Activated B cell treated with CpG ODN at 0.5 μM for 24 hours (primary cell): ENCODE measurements at regions not wholly inside any gene's neighbourhood (a gene's known extent, or its start where the extent isn't known, plus 50 kb on each side); places are given as distances from the start of the nearest gene placed in this dataset.

ENCODE experiments used
- ATAC-seq: fragments of 200-7000 bp; cut with Tn5 transposase; one replicate; pipeline ENCODE4 v1.10.0; 2021; ENCODE audit warnings: low read depth, mild to moderate bottlenecking, moderate library complexity
- CTCF ChIA-PET: fragments of 350-600 bp; sonication (Branson Sonifier 250); formaldehyde crosslinking; loops from one replicate; lab custom pipeline; 2021; ENCODE audit warnings: antibody characterized with exemption; lab: Charles Lee
- POLR2A ChIA-PET: fragments of 350-600 bp; sonication (Branson Sonifier 250); formaldehyde crosslinking; loops from one replicate; lab custom pipeline; 2021; ENCODE audit warnings: antibody characterized with exemption; lab: Charles Lee
- DNase-seq: peaks from one replicate; pipeline ENCODE4 v3.0.0; 2022
- H3K27ac Mint-ChIP-seq: one replicate; pipeline ENCODE4 v1.8.0; 2020; ENCODE audit warnings: mixed read lengths
- H3K27me3 Mint-ChIP-seq: one replicate; pipeline ENCODE4 v1.8.0; 2021; ENCODE audit warnings: mixed read lengths
- H3K36me3 Mint-ChIP-seq: one replicate; pipeline ENCODE4 v1.8.0; 2021; ENCODE audit warnings: low read depth, mixed read lengths
- H3K4me1 Mint-ChIP-seq: one replicate; pipeline ENCODE4 v1.8.0; 2021; ENCODE audit warnings: mixed read lengths
- H3K4me3 Mint-ChIP-seq: one replicate; pipeline ENCODE4 v1.8.0; 2020; ENCODE audit warnings: mild to moderate bottlenecking, mixed read lengths
- H3K9me3 Mint-ChIP-seq: one replicate; pipeline ENCODE4 v1.8.0; 2020; ENCODE audit warnings: mixed read lengths
- intact Hi-C: fragments of 100-400 bp; cut with micrococcal nuclease; formaldehyde crosslinking; loops from one replicate; pipeline ENCODE4 v1.15.1; 2024
- TF ChIP-seq, protein P1 (sequence below): fragments of 200-600 bp; IDR thresholded peaks from one replicate; pipeline ENCODE4 v1.8.0; 2022; ENCODE audit warnings: antibody characterized with exemption, mild to moderate bottlenecking

DNA sequence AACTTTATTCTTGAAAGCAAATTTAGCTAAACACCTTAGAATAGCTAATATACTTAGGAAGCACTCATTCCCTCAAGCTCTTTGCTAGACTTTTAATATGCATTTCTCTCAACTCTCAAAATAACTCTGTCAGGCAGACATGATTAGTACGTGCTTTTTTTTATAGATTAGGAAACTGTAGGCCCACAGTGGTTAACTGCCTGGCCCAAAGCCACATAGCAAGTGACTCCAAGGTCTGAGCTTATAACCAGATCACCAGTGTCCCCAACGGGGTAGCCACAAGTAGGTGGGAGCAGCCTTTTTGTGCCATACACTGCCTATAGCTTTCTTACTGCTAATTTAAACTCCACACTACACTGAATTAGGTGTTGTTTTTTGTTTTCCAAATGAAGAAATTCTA, 576.8 kb downstream of the METTL4 start:
- no peaks in the 10 kb centered on the region for H3K9me3 Mint-ChIP-seq
- CTCF ChIA-PET = no interaction called here
- intact Hi-C loops = no loop called here
- no peak for DNase-seq
- ATAC-seq = no peak
- H3K27ac Mint-ChIP-seq = no peak overlapping the region
- TF ChIP-seq, protein P1, sequence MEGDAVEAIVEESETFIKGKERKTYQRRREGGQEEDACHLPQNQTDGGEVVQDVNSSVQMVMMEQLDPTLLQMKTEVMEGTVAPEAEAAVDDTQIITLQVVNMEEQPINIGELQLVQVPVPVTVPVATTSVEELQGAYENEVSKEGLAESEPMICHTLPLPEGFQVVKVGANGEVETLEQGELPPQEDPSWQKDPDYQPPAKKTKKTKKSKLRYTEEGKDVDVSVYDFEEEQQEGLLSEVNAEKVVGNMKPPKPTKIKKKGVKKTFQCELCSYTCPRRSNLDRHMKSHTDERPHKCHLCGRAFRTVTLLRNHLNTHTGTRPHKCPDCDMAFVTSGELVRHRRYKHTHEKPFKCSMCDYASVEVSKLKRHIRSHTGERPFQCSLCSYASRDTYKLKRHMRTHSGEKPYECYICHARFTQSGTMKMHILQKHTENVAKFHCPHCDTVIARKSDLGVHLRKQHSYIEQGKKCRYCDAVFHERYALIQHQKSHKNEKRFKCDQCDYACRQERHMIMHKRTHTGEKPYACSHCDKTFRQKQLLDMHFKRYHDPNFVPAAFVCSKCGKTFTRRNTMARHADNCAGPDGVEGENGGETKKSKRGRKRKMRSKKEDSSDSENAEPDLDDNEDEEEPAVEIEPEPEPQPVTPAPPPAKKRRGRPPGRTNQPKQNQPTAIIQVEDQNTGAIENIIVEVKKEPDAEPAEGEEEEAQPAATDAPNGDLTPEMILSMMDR = no peak
- H3K4me3 Mint-ChIP-seq = no peak overlapping the region
- H3K27me3 Mint-ChIP-seq = no peaks in the 10 kb centered on the region
- no peaks in the 10 kb centered on the region for H3K4me1 Mint-ChIP-seq
- H3K36me3 Mint-ChIP-seq = no peaks in the 10 kb centered on the region
- POLR2A ChIA-PET = no interaction called here

DNA sequence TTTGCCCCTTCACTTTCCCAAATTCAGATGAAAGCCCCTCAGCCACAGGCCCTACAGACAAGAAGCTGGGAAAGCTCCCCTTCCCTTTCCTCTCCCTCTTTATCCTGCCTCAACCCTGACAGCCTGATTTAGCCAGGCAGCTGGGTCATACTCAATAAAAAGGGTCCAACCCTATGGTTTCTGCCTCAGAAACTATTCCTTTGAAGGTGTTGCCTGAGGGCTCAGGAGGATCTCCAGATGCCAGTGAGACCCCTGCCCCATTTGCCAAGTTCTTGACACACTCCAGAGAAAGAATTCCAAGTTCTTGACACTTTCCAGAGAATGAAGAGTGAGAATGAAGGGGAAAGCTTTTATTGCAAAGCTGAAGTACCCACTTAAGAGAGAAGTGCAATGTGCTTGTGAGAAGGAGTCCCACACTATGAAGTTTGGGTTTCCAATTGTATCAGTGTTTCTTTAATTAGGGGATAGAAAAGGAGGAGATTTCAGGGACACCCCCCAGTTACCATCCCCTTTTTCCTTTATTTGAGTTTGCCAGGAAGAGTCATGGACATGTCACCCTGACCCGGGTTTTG, 576.2 kb downstream of the METTL4 start:
- Mint-ChIP-seq H3K27me3 (no peaks in the 10 kb centered on the region), H3K4me3 (no peak overlapping the region), H3K4me1 (no peaks in the 10 kb centered on the region), H3K36me3 (no peaks in the 10 kb centered on the region), H3K27ac (no peak overlapping the region), H3K9me3 (no peaks in the 10 kb centered on the region)
- TF ChIP-seq, protein P1 = no peak
- POLR2A ChIA-PET = no interaction called here
- no peak for DNase-seq
- ATAC-seq = no peak
- intact Hi-C loops = no loop called here
- CTCF ChIA-PET = no interaction called here

DNA sequence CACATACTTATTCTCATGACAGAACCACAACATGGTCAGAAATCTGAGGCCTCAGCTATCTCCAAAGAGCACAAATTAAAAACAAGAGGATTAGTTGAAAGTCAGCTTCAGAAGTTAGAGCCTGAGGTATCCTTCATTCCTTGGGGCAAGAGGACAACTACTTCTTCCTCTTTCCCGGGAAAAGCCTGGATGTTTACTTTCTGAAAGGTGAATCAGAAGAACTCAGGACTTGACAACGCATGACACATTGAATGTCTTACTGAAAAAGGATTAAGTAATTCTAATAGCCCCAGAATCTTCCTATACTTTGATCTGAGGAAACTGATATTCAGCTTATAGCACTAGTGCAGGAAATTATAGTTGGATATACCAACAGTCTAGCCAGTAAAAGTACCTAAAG, 573.2 kb downstream of the METTL4 start:
- CTCF ChIA-PET = no interaction called here

DNA sequence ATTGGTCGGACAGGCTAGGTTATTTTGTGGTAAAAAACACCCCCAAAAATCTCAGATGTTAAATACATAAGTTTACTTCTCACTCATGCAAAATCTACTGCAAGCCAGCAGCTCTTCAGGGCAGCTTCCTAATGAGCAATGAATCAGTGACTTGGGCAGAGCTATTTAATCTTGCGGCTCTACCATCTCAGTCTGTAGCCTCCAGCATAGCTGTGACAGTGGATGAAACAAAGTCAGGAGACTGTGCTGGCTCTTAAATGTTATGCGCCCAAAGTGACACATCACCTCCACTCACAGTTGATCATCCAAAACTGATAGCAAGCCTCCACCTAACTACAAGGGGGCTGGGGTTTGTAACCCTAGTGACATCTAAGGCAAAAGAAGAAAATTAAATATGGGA, 571.9 kb downstream of the METTL4 start:
- CTCF ChIA-PET = no interaction called here

More for the DNA sequence above, 573.2 kb downstream of the METTL4 start:
- no peaks in the 10 kb centered on the region for H3K9me3 Mint-ChIP-seq
- POLR2A ChIA-PET = no interaction called here
- intact Hi-C loops = no loop called here
- no peaks in the 10 kb centered on the region for H3K36me3 Mint-ChIP-seq
- DNase-seq (no peak), ATAC-seq (no peak)
- H3K27me3 Mint-ChIP-seq = no peaks in the 10 kb centered on the region
- H3K4me3 Mint-ChIP-seq = no peak overlapping the region
- no peak overlapping the region for H3K27ac Mint-ChIP-seq
- H3K4me1 Mint-ChIP-seq = no peaks in the 10 kb centered on the region
- TF ChIP-seq, protein P1 = no peak

DNA sequence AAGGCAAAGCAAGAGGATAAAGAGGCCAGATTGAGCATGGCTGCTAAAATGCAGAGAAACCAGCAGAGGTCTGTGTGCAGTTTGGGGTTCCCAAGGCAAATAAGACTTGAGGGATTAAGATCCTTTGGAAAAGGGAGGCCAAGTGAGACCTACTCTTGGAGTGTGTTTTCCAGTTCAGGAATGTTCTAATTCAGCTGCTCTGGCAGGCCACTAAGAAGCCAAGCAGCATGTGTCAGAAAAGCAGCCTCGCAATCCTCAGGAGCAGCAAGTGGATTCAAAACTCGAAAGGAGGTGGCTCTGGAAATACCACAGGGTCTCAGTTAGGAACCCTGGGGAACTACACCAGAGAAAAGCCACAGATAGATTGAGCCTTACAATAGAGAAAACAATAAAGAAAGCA, 569.2 kb downstream of the METTL4 start:
- H3K36me3 Mint-ChIP-seq = no peaks in the 10 kb centered on the region
- no peaks in the 10 kb centered on the region for H3K27me3 Mint-ChIP-seq
- H3K4me1 Mint-ChIP-seq = no peaks in the 10 kb centered on the region
- intact Hi-C loops = loop anchor here (1.0 kb wide), 1 partner anchor 20 kb away; no protein-coding TSS in a partner anchor
- TF ChIP-seq, protein P1 = no peak
- no peak overlapping the region for H3K4me3 Mint-ChIP-seq
- H3K9me3 Mint-ChIP-seq = no peaks in the 10 kb centered on the region
- ChIA-PET POLR2A (no interaction called here), CTCF (no interaction called here)
- ATAC-seq (no peak), DNase-seq (no peak)
- H3K27ac Mint-ChIP-seq = no peak overlapping the region

More for the DNA sequence above, 571.9 kb downstream of the METTL4 start:
- TF ChIP-seq, protein P1 = no peak
- intact Hi-C loops = no loop called here
- Mint-ChIP-seq H3K36me3 (no peaks in the 10 kb centered on the region), H3K27me3 (no peaks in the 10 kb centered on the region), H3K27ac (no peak overlapping the region), H3K9me3 (no peaks in the 10 kb centered on the region), H3K4me3 (no peak overlapping the region), H3K4me1 (no peaks in the 10 kb centered on the region)
- DNase-seq (no peak), ATAC-seq (no peak)
- POLR2A ChIA-PET = no interaction called here
